ENCODE measurements at regions not wholly inside any gene's neighbourhood (a gene's known extent, or its start where the extent isn't known, plus 50 kb on each side); places are given as distances from the start of the nearest gene placed in this dataset.

GRCh38 chr4:104735174-104735573 lies 240.5 kb upstream of the CXXC4 start:
- no peak for TF ChIP-seq CTCF (IDR thresholded peaks at IDR 0.05; ENCODE audit: poor library complexity)
- TF ChIP-seq EZH2 (IDR thresholded peaks at IDR 0.05; ENCODE audit: borderline replicate concordance): no peak
- TF ChIP-seq EZH2phosphoT487 (IDR thresholded peaks at IDR 0.05; ENCODE audit: low read depth, severe bottlenecking, unreplicated experiment): no peak
